Liver (tissue), 8 donors: ENCODE measurements at regions not wholly inside any gene's neighbourhood (a gene's known extent, or its start where the extent isn't known, plus 50 kb on each side); places are given as distances from the start of the nearest gene placed in this dataset.

Experiments used
- DNase-seq: peaks from one replicate; pipeline ENCODE4 v3.0.0-alpha.2; 2017; ENCODE audit warnings: low spot score
- H3K27ac ChIP-seq, 2 donors: one replicate each; pipeline ENCODE4 v1.7.0; 2013; ENCODE audit warnings: inconsistent platforms in 2 of 2, low read length in 2 of 2, control low read depth in 1 of 2, low read depth in 1 of 2, mild to moderate bottlenecking in 1 of 2
- H3K27me3 ChIP-seq, 4 donors: one replicate each; pipeline versions ENCODE4 v1.6.1 to v1.7.0; 2013; ENCODE audit warnings: low read length in 3 of 4, inconsistent platforms in 1 of 4, mild to moderate bottlenecking in 1 of 4, moderate library complexity in 1 of 4; ENCODE audit not compliant: control insufficient read depth in 4 of 4, insufficient read depth in 4 of 4
- H3K36me3 ChIP-seq, 4 donors: one replicate each; pipeline versions ENCODE4 v1.6.1 to v1.7.0; 2013; ENCODE audit warnings: low read length in 3 of 4, mild to moderate bottlenecking in 3 of 4, low read depth in 1 of 4, moderate library complexity in 1 of 4; ENCODE audit not compliant: control insufficient read depth in 4 of 4, insufficient read depth in 3 of 4
- H3K4me1 ChIP-seq, 4 donors: one replicate each; pipeline versions ENCODE4 v1.6.1 to v1.7.0; 2013; ENCODE audit warnings: low read length in 3 of 4, mild to moderate bottlenecking in 3 of 4, moderate library complexity in 1 of 4; ENCODE audit not compliant: control insufficient read depth in 4 of 4, insufficient read depth in 4 of 4
- H3K4me3 ChIP-seq, 3 donors: one replicate each; pipeline versions ENCODE4 v1.6.1 to v1.7.0; 2013; ENCODE audit warnings: low read length in 3 of 3, control low read depth in 1 of 3, low read depth in 1 of 3, mild to moderate bottlenecking in 1 of 3
- H3K9ac ChIP-seq, 2 donors: one replicate each; pipeline ENCODE4 v1.7.0; 2013; ENCODE audit warnings: low read length in 2 of 2, mild to moderate bottlenecking in 2 of 2, moderate library complexity in 2 of 2, control low read depth in 1 of 2, low read depth in 1 of 2
- H3K9me3 ChIP-seq, 4 donors: one replicate each; pipeline versions ENCODE4 v1.6.1 to v1.7.0; 2013; ENCODE audit warnings: low read length in 3 of 4; ENCODE audit not compliant: control insufficient read depth in 4 of 4
- EGR1 ChIP-seq, 2 donors: IDR thresholded peaks; 2 replicates each; pipeline ENCODE4 v1.6.1; 2016 to 2018; ENCODE audit warnings: antibody characterized with exemption in 2 of 2, low read depth in 2 of 2
- FOXA1 ChIP-seq: IDR thresholded peaks from 2 replicates; pipeline ENCODE4 v1.6.1; 2016; ENCODE audit warnings: antibody characterized with exemption
- FOXA2 ChIP-seq: IDR thresholded peaks from 2 replicates; pipeline ENCODE4 v1.6.1; 2016; ENCODE audit warnings: antibody characterized with exemption
- HNF4A ChIP-seq, 2 donors: conservative IDR thresholded peaks; 2 replicates each; pipeline ENCODE4 v1.6.1; 2016; ENCODE audit warnings: antibody characterized with exemption in 2 of 2, mild to moderate bottlenecking in 2 of 2
- HNF4G ChIP-seq: IDR thresholded peaks from 2 replicates; pipeline ENCODE4 v1.6.1; 2016; ENCODE audit warnings: antibody characterized with exemption
- JUND ChIP-seq, 2 donors: IDR thresholded peaks; 2 replicates each; pipeline ENCODE4 v1.6.1; 2016; ENCODE audit warnings: antibody characterized with exemption in 2 of 2
- NR2F2 ChIP-seq: IDR thresholded peaks from 2 replicates; pipeline ENCODE4 v1.6.1; 2016; ENCODE audit warnings: antibody characterized with exemption
- RAD21 ChIP-seq, 2 donors: IDR thresholded peaks; 2 replicates each; pipeline ENCODE4 v1.6.1; 2016; ENCODE audit warnings: antibody characterized with exemption in 2 of 2, mild to moderate bottlenecking in 2 of 2
- RXRA ChIP-seq, 2 donors: IDR thresholded peaks; 2 replicates each; pipeline ENCODE4 v1.6.1; 2017 to 2018; ENCODE audit warnings: antibody characterized with exemption in 2 of 2, mild to moderate bottlenecking in 1 of 2
- SP1 ChIP-seq: IDR thresholded peaks from 2 replicates; pipeline ENCODE4 v1.6.1; 2018; ENCODE audit warnings: antibody characterized with exemption, mild to moderate bottlenecking
- TAF1 ChIP-seq: conservative IDR thresholded peaks from 2 replicates; pipeline ENCODE4 v1.6.1; 2016; ENCODE audit warnings: antibody characterized with exemption, mild to moderate bottlenecking
- YY1 ChIP-seq: IDR thresholded peaks from 2 replicates; pipeline ENCODE4 v1.6.1; 2016; ENCODE audit warnings: antibody characterized with exemption, mild to moderate bottlenecking
- WGBS: extraction: QIAGEN DNeasy Blood & Tissue Kit; methylation state at CpG from one replicate; pipeline ENCODE4 v1.1.7; 2013; 5-methylcytosine and 5-hydroxymethylcytosine counted together
- TF ChIP-seq, protein P1 (sequence below): fragments of 150-350 bp; IDR thresholded peaks from 2 replicates; pipeline ENCODE4 v1.5.1; 2017; ENCODE audit warnings: improper control_type of control experiment, low read depth, low read length; ENCODE audit not compliant: missing input control
- TF ChIP-seq, protein P2 (sequence below): IDR thresholded peaks from 2 replicates; pipeline ENCODE4 v1.6.1; 2016; ENCODE audit warnings: antibody characterized with exemption
- TF ChIP-seq, protein P3 (sequence below): IDR thresholded peaks from 2 replicates; pipeline ENCODE4 v1.6.1; 2016; ENCODE audit warnings: antibody characterized with exemption
- TF ChIP-seq, protein P4 (sequence below): IDR thresholded peaks from 2 replicates; pipeline ENCODE4 v1.6.1; 2016; ENCODE audit warnings: antibody characterized with exemption
- TF ChIP-seq, protein P5 (sequence below): IDR thresholded peaks from 2 replicates; pipeline ENCODE4 v1.6.1; 2016; ENCODE audit warnings: antibody characterized with exemption, mild to moderate bottlenecking
- donor health status: healthy.
- donor health status: healthy.
- donor health status: healthy.
- donor health status: healthy.
- donor health status: healthy.

DNA sequence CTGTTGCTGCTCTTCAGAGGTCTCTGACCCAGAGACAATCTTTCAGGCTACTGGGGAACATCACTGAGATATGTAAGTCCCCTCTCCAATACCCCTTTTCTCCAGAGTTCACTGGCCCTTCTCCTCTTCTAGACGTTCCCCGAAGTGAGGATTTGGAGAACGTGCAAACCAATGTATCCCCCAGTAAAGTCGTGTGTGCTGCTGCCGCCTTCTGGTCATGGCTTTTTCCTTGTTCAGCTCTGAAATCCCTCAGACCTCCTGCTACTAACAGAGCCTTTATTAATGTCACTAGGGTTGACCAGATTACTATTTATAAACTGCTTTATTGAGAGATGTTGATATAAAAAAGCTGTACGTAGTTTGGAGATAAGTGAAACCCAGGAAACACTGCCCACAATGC is 1028.6 kb downstream of the CDH9 start:
- Histone ChIP-seq H3K27ac (no peak overlapping the region), H3K4me1 (no peaks in the 10 kb centered on the region), H3K4me3 (peak overlapping the region in 1 of 3 donors; percentile 54), H3K9ac (no peak overlapping the region), H3K27me3 (no peaks in the 10 kb centered on the region), H3K9me3 (no peaks in the 10 kb centered on the region), H3K36me3 (no peaks in the 10 kb centered on the region)
- WGBS = 14% methylated on average over 6 of the region's 6 CpGs
- TF ChIP-seq, protein P1, sequence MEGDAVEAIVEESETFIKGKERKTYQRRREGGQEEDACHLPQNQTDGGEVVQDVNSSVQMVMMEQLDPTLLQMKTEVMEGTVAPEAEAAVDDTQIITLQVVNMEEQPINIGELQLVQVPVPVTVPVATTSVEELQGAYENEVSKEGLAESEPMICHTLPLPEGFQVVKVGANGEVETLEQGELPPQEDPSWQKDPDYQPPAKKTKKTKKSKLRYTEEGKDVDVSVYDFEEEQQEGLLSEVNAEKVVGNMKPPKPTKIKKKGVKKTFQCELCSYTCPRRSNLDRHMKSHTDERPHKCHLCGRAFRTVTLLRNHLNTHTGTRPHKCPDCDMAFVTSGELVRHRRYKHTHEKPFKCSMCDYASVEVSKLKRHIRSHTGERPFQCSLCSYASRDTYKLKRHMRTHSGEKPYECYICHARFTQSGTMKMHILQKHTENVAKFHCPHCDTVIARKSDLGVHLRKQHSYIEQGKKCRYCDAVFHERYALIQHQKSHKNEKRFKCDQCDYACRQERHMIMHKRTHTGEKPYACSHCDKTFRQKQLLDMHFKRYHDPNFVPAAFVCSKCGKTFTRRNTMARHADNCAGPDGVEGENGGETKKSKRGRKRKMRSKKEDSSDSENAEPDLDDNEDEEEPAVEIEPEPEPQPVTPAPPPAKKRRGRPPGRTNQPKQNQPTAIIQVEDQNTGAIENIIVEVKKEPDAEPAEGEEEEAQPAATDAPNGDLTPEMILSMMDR = peak; percentile 46
- TF ChIP-seq FOXA2 (no peak), YY1 (no peak), RAD21 (IDR thresholded peaks at IDR 0.05) (peak; percentile 56 to 94), HNF4A (conservative IDR thresholded peaks at IDR 0.05) (no peak), SP1 (no peak), NR2F2 (no peak), RXRA (IDR thresholded peaks at IDR 0.05) (peak in 1 of 2 donors; percentile 27), EGR1 (IDR thresholded peaks at IDR 0.05; ENCODE audit: low read depth in 2 of 2) (no peak), HNF4G (no peak), JUND (IDR thresholded peaks at IDR 0.05) (no peak)
- TF ChIP-seq, protein P2, sequence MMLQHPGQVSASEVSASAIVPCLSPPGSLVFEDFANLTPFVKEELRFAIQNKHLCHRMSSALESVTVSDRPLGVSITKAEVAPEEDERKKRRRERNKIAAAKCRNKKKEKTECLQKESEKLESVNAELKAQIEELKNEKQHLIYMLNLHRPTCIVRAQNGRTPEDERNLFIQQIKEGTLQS = no peak
- TF ChIP-seq, protein P3, sequence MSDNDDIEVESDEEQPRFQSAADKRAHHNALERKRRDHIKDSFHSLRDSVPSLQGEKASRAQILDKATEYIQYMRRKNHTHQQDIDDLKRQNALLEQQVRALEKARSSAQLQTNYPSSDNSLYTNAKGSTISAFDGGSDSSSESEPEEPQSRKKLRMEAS = no peak
- DNase-seq = no peak

DNA sequence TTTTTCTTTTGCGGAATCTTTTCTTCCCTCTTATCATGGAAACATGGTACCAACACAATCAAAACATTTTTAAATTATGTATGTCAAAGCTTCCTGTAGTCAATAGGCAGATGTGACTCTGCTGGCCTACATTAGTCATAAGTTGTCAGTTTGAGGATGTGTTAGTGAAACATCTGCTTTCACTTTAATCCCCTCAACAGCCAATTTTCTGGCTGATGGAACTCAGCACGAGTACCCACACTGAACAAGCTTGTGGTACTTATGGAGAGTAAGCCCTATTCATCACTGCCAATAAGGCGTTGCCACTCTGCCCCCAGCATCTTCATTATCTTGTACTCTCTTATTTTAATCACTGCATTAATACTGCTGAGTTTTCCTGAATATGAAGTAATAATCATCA is 1034.4 kb downstream of the CDH9 start:
- 74% methylated on average over 3 of the region's 3 CpGs for WGBS

More for the DNA sequence above, 1034.4 kb downstream of the CDH9 start:
- H3K27ac ChIP-seq = no peak overlapping the region
- no peaks in the 10 kb centered on the region for H3K4me1 ChIP-seq
- TF ChIP-seq TAF1 = no peak
- TF ChIP-seq EGR1 (IDR thresholded peaks at IDR 0.05; ENCODE audit: low read depth in 2 of 2) = no peak
- TF ChIP-seq, protein P3 = no peak
- TF ChIP-seq, protein P2 = no peak
- no peak for TF ChIP-seq FOXA1
- TF ChIP-seq RAD21 (IDR thresholded peaks at IDR 0.05) = no peak
- TF ChIP-seq, protein P4, sequence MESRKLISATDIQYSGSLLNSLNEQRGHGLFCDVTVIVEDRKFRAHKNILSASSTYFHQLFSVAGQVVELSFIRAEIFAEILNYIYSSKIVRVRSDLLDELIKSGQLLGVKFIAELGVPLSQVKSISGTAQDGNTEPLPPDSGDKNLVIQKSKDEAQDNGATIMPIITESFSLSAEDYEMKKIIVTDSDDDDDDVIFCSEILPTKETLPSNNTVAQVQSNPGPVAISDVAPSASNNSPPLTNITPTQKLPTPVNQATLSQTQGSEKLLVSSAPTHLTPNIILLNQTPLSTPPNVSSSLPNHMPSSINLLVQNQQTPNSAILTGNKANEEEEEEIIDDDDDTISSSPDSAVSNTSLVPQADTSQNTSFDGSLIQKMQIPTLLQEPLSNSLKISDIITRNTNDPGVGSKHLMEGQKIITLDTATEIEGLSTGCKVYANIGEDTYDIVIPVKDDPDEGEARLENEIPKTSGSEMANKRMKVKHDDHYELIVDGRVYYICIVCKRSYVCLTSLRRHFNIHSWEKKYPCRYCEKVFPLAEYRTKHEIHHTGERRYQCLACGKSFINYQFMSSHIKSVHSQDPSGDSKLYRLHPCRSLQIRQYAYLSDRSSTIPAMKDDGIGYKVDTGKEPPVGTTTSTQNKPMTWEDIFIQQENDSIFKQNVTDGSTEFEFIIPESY = no peak
- no peak for TF ChIP-seq HNF4A (conservative IDR thresholded peaks at IDR 0.05)
- no peak for TF ChIP-seq FOXA2
- no peak for TF ChIP-seq SP1
- TF ChIP-seq YY1 = no peak
- no peak for TF ChIP-seq NR2F2
- TF ChIP-seq, protein P5, sequence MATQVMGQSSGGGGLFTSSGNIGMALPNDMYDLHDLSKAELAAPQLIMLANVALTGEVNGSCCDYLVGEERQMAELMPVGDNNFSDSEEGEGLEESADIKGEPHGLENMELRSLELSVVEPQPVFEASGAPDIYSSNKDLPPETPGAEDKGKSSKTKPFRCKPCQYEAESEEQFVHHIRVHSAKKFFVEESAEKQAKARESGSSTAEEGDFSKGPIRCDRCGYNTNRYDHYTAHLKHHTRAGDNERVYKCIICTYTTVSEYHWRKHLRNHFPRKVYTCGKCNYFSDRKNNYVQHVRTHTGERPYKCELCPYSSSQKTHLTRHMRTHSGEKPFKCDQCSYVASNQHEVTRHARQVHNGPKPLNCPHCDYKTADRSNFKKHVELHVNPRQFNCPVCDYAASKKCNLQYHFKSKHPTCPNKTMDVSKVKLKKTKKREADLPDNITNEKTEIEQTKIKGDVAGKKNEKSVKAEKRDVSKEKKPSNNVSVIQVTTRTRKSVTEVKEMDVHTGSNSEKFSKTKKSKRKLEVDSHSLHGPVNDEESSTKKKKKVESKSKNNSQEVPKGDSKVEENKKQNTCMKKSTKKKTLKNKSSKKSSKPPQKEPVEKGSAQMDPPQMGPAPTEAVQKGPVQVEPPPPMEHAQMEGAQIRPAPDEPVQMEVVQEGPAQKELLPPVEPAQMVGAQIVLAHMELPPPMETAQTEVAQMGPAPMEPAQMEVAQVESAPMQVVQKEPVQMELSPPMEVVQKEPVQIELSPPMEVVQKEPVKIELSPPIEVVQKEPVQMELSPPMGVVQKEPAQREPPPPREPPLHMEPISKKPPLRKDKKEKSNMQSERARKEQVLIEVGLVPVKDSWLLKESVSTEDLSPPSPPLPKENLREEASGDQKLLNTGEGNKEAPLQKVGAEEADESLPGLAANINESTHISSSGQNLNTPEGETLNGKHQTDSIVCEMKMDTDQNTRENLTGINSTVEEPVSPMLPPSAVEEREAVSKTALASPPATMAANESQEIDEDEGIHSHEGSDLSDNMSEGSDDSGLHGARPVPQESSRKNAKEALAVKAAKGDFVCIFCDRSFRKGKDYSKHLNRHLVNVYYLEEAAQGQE = no peak
- TF ChIP-seq HNF4G = no peak
- TF ChIP-seq RXRA (IDR thresholded peaks at IDR 0.05) = no peak
- TF ChIP-seq, protein P1 = no peak
- TF ChIP-seq JUND (IDR thresholded peaks at IDR 0.05) = no peak
- no peak overlapping the region for H3K9ac ChIP-seq
- no peaks in the 10 kb centered on the region for H3K36me3 ChIP-seq
- no peaks in the 10 kb centered on the region for H3K27me3 ChIP-seq
- DNase-seq = no peak
- H3K9me3 ChIP-seq = no peaks in the 10 kb centered on the region
- H3K4me3 ChIP-seq = no peak overlapping the region
